GM12801 (cell line): ENCODE measurements at regions not wholly inside any gene's neighbourhood (a gene's known extent, or its start where the extent isn't known, plus 50 kb on each side); places are given as distances from the start of the nearest gene placed in this dataset.
A peak's percentile ranks its signal among the peaks of the same experiment; 100 is the strongest.

Experiments
- CTCF ChIP-seq: IDR thresholded peaks from one replicate; pipeline ENCODE4 v1.5.1; 2011; ENCODE audit warnings: control low read depth; ENCODE audit not compliant: insufficient read length; ENCODE audit errors: extremely low read depth

DNA sequence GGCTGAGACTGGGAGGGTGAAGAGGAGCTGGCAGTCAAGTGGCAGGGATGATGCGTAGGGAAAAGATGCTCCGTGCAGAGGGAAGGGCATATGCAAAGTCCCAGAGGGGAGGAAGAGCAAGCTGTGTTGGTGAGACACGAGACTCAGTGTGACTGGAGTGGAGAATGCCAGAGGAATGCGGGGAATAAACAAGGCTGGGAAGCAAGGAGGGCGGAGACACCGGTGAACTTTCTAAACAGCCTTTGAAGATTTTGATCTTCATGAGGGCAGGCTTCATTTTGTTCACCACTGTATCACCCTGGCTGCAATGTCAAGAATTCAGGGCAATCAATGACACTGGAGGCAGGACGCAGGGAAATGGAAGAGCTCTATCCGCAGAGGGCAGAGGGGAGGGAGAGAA is 535.8 kb downstream of the FUT8 start:
- TF ChIP-seq CTCF, result no peak

DNA sequence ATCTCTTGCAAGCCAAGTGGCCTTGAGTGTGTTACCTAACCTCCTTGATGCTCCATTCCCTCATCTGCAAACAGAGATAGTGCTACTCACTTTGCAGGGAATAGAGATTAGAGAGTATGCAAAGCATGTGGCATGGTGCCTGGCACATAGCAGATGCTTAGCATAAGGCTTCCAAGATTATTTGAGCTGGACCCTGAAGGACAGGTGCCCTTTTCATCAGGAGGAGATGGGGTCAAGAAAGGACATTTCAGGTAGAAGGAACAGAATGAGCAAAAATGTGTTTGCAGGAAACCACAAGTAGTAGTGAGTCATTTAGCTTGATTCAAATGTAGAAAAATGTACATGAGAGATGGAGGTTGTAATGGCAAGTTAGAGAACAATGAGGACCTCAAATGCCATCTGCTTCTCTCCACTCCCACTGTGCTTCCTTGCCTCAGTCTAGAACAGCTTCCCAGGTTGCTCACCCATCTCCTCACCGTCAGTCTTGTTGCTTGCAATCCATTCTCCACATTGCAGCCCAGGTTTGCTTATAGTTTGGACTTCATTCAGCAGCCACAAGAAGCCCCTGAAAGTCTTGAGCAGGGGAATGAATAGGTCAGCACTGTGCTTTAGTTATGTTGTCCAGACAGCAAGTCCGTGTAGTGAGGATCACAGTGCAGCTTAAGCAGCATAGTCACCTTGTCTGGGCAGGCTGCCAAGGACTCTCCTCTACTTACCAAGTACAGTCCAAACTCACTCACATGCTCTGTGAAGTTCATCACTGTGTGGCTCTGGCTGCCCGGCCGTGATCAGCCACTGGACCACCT is 536.3 kb upstream of the CCDC196 start:
- no peak for TF ChIP-seq CTCF

DNA sequence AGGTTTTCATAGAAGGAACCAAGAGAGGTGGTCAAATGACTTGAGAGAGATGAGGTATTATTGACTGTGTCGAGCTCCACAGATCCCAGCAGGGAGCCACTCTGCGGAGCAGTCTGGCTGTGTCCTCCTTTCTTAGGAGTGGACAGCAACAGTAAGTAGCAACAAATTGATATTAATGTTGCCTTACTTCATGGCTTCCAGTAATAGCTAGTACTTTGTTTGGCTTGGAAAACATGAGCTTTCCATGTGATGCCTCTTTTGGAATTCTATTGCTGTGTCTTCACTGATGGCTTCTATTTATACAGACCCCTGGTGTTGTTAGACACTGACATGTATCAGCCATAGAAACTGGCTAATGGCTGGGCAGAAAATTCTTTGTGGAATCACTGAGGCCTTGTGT is 531.2 kb upstream of the CCDC196 start:
- TF ChIP-seq CTCF, result no peak

DNA sequence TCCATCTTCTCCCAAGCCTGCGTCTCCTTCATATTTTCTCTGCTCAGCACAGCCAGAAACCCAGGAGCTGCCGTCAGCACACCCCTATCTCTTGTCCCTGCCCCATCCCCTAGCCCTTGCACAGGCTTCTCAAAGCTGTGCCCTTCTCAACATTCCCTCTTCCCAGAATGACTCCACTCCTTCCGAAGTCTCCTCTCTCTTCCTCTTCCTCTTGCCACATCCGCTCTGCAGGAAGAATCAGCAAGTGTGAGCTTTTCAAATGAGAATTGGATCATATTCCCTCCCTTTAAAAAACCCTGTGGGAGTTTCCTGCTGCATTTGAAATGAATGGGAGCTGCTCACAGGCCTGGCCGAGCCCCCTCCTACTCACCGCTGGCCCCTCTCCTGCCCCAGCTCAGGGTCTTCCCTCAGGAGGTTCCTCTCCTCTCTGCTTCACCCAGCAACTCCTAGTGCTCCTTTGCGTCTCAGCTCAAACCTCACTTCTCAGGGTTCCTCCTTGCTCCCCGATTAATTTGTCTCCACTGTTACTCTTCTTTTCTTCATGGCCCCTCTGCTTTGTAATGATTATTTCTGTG is 528.5 kb upstream of the CCDC196 start:
- no peak for TF ChIP-seq CTCF

GRCh38 chr14:65958664-65959562 is 527.3 kb upstream of the CCDC196 start:
- no peak for TF ChIP-seq CTCF

DNA sequence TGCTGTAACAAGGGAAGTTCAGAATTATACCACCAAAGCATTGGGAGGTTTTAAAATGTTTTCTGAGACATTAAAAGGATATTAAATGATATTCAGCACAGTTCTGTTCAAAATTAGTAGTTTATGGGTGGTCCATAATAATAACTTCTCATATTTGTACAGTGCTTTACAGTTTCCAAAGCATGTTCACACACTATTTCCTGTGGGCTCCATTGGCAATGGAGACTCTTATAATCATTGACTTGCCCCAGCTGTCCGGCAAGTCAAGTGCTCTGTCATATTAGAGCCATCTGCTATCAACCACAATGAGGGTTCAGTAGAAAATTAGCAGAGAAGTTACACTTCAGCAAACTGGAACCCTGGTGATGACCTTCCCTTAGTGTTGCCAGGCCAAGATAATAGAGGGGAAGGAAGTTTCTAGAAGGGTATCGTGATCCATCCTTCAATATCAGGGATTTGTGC is 526.6 kb upstream of the CCDC196 start:
- TF ChIP-seq CTCF, result no peak

DNA sequence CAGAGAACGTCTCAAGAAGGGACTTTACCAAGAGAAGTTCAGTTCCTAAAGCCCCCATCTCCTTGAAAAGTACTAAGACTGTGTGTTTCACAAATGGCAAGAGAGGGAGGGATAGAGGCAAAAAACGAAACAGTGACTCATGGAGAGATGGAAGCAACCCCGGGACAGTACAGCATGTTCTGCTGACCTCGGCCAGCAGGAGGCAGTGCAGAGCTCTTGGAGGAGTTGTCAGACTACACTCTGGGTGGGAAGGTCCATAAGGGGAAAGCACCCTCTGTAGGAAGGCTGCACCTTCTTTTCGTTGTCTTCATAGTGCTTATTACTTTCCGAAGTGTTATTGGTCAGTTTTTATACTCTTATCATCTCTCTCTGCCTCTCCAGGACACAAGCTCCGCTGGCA is 525.2 kb upstream of the CCDC196 start:
- peak; percentile 54 for TF ChIP-seq CTCF
